ENCODE measurements at regions not wholly inside any gene's neighbourhood (a gene's known extent, or its start where the extent isn't known, plus 50 kb on each side); places are given as distances from the start of the nearest gene placed in this dataset.

GRCh38 chr7:25779002-25779546 is 372.9 kb upstream of the NFE2L3 start:
- no peak for TF ChIP-seq POLR2A (IDR thresholded peaks at IDR 0.05)
- TF ChIP-seq CTCF (IDR thresholded peaks at IDR 0.05), result no peak
- TF ChIP-seq EP300 (IDR thresholded peaks at IDR 0.05), result no peak
